SU-DHL-6 (cell line): ENCODE measurements at regions not wholly inside any gene's neighbourhood (a gene's known extent, or its start where the extent isn't known, plus 50 kb on each side); places are given as distances from the start of the nearest gene placed in this dataset.

Source experiments
- CTCF ChIP-seq: fragments of 200-600 bp; sonication (generic); IDR thresholded peaks from one replicate; pipeline ENCODE4 v1.5.1; 2017; ENCODE audit warnings: antibody characterized with exemption, mild to moderate bottlenecking, low read length, moderate library complexity; ENCODE audit not compliant: insufficient read depth, poor library complexity, severe bottlenecking
- EZH2phosphoT487 ChIP-seq: fragments of 200-600 bp; sonication (generic), shearing (Covaris generic); conservative IDR thresholded peaks from 2 replicates; pipeline ENCODE4 v1.6.1; 2018; ENCODE audit warnings: mild to moderate bottlenecking, antibody characterized with exemption, low read length, moderate library complexity, mixed read lengths

DNA sequence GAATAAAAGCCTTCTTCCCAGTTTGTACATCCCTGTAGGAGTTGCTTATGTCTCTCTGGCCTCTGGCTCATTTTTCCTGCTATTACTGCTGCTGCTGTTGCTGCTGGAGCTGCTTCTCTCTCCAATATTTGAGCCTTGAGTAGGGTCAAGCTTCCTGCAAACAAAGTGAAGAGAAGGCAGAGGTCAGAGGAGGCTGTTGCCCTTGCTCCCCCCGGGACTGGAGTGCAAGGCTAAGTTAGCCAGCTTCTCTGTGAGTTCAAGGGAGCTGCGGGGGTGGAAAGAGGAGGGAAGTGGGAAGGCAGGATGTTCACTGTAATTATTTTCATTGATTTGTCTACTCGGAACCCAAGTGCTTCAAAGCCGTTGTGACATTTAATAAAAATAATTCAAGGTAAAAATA is 77.0 kb upstream of the TMEM132E start:
- TF ChIP-seq CTCF: no peak
- TF ChIP-seq EZH2phosphoT487: no peak
